GM21723 (cell line): ENCODE measurements at regions not wholly inside any gene's neighbourhood (a gene's known extent, or its start where the extent isn't known, plus 50 kb on each side); places are given as distances from the start of the nearest gene placed in this dataset.

Experiments
- ATAC-seq: cut with Tn5 transposase; IDR thresholded peaks from one replicate; pipeline ENCODE4 v1.9.1; 2021; ENCODE audit warnings: mild to moderate bottlenecking, moderate library complexity; ENCODE audit not compliant: unreplicated experiment

- no peak for ATAC-seq
These were observed 190.5 kb upstream of the NRP1 start for GRCh38 chr10:33524966-33525365.

- no peak for ATAC-seq
These were observed 189.6 kb upstream of the NRP1 start for GRCh38 chr10:33524041-33524440.

DNA sequence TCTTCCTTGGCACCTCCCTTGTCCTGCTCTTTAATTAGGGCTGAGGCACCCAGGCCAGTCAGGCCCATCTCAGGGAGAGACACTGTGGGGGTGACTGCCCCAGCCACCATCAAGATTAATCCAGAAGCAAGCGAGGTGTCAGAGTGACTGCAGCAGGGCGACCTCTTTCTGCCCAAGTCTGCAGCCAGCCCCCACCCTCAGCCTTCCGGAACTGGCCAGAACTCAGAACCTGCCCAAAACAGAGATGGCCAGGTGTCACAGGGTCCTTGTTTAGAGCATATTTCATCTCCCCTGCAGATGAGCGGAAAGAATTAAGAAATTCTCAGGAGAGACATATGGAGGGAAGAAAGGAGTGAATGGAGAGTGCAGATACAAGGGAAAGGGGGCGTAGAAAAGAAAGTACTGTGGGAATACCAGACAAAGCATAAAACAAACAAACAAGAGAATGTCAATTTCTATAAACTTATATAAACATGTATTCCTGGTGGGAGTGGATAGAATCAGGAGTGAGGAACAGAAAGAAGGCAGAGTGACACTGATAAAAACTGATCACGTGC is 188.8 kb upstream of the NRP1 start:
- no peak for ATAC-seq

GRCh38 chr10:33521904-33522303 is 187.4 kb upstream of the NRP1 start:
- no peak for ATAC-seq

GRCh38 chr10:33521062-33521461 is 186.6 kb upstream of the NRP1 start:
- ATAC-seq: no peak

GRCh38 chr10:33520223-33520622 is 185.8 kb upstream of the NRP1 start:
- no peak for ATAC-seq

GRCh38 chr10:33519130-33519860 is 184.8 kb upstream of the NRP1 start:
- ATAC-seq: no peak

- no peak for ATAC-seq
These were observed 175.7 kb upstream of the NRP1 start for GRCh38 chr10:33510206-33510605.

GRCh38 chr10:33509231-33509831 is 174.9 kb upstream of the NRP1 start:
- peak; percentile 71 for ATAC-seq

DNA sequence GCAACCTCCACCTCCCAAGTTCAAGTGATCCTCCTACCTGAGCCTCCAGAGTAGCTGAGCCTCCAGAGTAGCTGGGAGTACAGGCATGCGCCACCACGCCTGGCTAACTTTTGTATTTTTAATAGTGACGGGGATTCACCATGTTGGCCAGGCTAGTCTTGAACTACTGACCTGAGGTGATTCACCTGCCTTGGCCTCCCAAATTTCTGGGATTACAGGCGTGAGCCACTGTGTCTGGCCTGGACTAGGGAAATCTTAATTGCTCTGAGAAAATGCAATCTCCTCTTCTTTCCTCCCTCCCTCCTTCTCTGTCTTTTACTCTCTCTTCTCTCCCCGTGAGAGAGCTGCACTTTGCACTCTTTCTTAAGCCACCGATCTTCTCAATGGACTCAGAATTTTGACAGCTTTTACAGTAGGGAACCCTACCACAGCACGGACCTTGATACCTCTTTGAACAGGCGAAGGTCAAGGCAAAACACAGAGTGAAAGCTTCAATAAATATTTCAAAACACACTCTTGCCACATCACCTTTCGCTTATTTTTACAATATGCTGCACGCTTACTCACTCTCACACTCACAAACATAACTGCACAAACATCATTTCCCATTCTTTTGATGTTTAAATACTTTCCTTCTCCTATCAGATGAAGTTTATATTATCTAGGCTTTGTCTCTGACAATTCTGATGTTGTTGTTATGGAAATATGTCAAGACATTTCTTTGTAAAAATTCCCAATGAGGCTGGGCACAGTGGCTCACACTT is 173.4 kb upstream of the NRP1 start:
- ATAC-seq: no peak

DNA sequence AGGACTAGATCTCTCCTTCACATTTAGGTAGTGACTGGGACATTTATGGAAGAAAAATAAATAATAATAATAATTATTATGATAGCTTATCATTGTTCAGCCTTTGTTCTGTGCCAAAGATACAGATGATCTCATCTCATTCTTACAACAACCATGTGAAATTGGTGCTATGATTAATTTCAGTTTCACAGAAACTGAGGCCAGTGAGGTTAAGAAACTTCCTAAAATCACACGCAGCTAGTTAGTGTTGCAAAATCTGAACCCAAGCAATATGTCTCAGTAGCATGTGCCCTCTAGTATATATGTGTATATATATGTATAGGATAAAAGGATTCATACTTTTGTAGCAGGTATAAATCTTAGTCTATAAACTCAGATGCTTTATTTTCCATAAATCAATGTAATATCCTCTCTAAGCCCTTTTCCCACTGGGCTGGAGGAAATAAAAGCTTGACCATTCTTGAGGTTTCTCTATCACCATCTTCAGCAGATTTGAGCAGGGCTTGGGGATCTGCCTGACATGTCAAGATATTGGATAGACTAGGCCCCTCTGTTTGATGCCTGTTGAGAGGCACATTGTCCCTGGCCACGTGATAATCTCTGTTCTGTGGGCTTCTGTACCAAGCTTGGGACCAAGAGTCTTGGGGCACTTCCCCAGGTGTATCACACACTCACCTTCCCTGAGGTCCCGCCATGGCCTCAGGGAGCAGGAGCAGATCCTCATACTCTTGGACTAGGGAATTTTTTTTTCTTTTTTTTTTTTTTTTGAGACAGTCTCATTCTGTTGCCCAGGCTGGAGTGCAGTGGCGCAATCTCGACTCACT is 172.6 kb upstream of the NRP1 start:
- ATAC-seq: peak; percentile 89

DNA sequence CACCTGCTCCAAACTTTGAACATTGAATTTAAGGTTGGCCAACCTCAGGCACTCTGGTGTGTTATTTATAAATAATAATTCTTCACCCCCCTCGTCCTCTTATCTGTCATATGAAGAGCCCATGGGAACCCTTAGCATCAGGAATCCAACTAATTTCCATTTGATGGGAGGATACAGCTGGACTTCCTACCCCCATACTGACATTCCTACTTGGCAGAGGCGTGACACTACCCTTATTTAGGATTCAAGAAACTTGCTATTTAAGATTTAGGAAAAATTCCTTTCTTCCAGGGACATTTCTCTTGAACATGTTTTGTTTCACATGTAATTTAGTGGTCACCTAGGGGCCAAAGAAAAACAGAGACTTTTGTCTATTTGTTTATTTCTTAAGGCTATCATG is 171.9 kb upstream of the NRP1 start:
- ATAC-seq: no peak

GRCh38 chr10:33501161-33501560 is 166.7 kb upstream of the NRP1 start:
- ATAC-seq: no peak

- ATAC-seq: no peak
These were observed 164.0 kb upstream of the NRP1 start for GRCh38 chr10:33498391-33498891.

DNA sequence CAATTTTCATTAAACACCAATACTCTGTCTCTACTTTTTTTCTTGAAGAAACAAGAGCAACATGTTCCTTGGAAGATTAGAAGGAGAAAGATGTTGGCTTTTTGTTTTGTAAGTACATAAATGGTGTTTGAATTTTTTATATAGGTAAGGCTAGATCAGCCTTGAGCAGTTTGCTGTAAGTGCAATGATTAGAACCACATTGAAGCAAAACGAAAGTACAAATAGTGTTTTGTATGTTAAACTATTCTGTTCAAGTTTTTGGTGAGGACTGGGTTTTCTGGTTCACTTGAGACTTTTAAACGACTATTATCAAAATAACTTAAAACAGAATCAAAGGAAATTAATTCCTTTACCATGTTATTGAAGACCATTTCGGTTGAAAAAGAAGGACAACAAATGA is 162.9 kb upstream of the NRP1 start:
- no peak for ATAC-seq

- no peak for ATAC-seq
These were observed 161.6 kb upstream of the NRP1 start for GRCh38 chr10:33496096-33496495.

- no peak for ATAC-seq
These were observed 160.3 kb upstream of the NRP1 start for GRCh38 chr10:33494694-33495265.

DNA sequence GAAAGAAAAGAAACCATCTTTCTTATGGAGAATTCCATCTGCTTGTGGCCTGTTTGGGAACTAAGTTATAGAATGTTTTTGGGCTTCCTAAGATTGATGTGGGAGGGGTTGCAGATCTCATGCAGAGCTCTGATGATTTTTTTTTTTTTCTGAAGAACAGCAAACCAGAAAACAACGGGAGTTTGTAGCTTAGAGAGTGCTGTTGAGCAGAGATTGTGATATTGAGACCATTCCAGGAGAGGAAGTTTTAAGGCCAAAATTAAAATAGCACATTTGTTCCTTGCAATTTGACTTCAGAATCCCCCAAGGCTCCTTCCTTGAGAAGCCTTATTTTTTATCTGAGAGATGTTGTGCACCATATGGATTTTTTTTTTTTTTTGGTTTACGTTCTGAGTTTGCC is 159.5 kb upstream of the NRP1 start:
- ATAC-seq: no peak

DNA sequence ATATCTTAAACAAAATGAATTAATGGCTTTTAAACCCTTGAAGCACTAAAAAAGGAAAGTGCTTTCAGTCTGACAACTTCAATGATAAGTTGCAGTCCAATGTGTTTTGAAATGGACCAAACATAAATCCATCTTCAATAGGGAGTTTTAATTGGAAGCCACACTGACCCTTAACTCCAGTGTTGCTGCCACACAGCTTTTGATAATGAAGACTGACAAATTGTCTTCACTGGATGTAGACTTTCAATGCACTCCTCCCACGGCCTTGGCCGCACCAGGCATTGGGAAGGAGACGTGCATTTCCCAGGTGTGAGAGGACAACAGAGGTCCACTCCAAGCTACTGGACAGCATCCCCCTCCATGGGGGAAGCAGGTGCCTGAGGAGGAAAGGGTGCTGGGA is 159.0 kb upstream of the NRP1 start:
- ATAC-seq: no peak

GRCh38 chr10:33492701-33493345 is 158.4 kb upstream of the NRP1 start:
- ATAC-seq: no peak
